Spinal cord (tissue), 9 donors: ENCODE measurements at regions not wholly inside any gene's neighbourhood (a gene's known extent, or its start where the extent isn't known, plus 50 kb on each side); places are given as distances from the start of the nearest gene placed in this dataset.

ENCODE experiments used
- DNase-seq, 6 donors: peaks; one replicate each; pipeline versions ENCODE4 v3.0.0 to v3.0.0-alpha.2; 2013 to 2015; ENCODE audit warnings: low spot score in 6 of 6, low read depth in 4 of 6
- H3K27ac ChIP-seq: one replicate; pipeline ENCODE4 v1.5.1; 2013; ENCODE audit warnings: low read depth, low read length, control low read depth
- H3K27me3 ChIP-seq: one replicate; pipeline ENCODE4 v1.6.1; 2013; ENCODE audit warnings: low read length; ENCODE audit not compliant: control insufficient read depth, insufficient read depth
- H3K36me3 ChIP-seq: one replicate; pipeline ENCODE4 v1.6.1; 2013; ENCODE audit warnings: low read length; ENCODE audit not compliant: control insufficient read depth, insufficient read depth
- H3K4me1 ChIP-seq: one replicate; pipeline ENCODE4 v1.6.1; 2013; ENCODE audit warnings: low read length; ENCODE audit not compliant: control insufficient read depth, insufficient read depth
- H3K4me3 ChIP-seq: one replicate; pipeline ENCODE4 v1.5.1; 2013; ENCODE audit warnings: low read depth, low read length, control low read depth
- H3K9me3 ChIP-seq: one replicate; pipeline ENCODE4 v1.6.1; 2013; ENCODE audit warnings: low read length; ENCODE audit not compliant: control insufficient read depth, insufficient read depth
- WGBS: methylation state at CpG from one replicate; pipeline ENCODE4 v1.1.5; 2013; ENCODE audit warnings: missing lambda C conversion rate; ENCODE audit not compliant: insufficient coverage; 5-methylcytosine and 5-hydroxymethylcytosine counted together
- donor health status: healthy.

- Histone ChIP-seq H3K27me3 (peaks cover 96% of the 10 kb centered on the region), H3K4me1 (peaks cover 8% of the 10 kb centered on the region), H3K4me3 (no peak overlapping the region), H3K36me3 (no peaks in the 10 kb centered on the region), H3K9me3 (no peaks in the 10 kb centered on the region), H3K27ac (no peak overlapping the region)
- WGBS = no CpG with 5 or more reads among the region's 1 CpG
- DNase-seq = peak in 2 of 6 donors; percentile 40 to 60
These were observed 287.5 kb upstream of the NFE2L3 start for GRCh38 chr7:25864511-25864910.

GRCh38 chr7:25864943-25865751 lies 286.9 kb upstream of the NFE2L3 start:
- 0% methylated on average over 1 of the region's 3 CpGs for WGBS
- Histone ChIP-seq H3K27ac (no peak overlapping the region), H3K4me1 (peaks cover 8% of the 10 kb centered on the region), H3K4me3 (no peak overlapping the region), H3K9me3 (no peaks in the 10 kb centered on the region), H3K36me3 (no peaks in the 10 kb centered on the region), H3K27me3 (peaks cover 96% of the 10 kb centered on the region)
- peak in 2 of 6 donors; percentile 45 to 65 for DNase-seq

- peaks cover 74% of the 10 kb centered on the region for H3K27me3 ChIP-seq
These were observed 283.5 kb upstream of the NFE2L3 start for GRCh38 chr7:25868509-25868908.

GRCh38 chr7:25870574-25870973 lies 281.4 kb upstream of the NFE2L3 start:
- Histone ChIP-seq H3K27ac (no peak overlapping the region), H3K36me3 (no peaks in the 10 kb centered on the region), H3K4me1 (no peaks in the 10 kb centered on the region), H3K27me3 (peaks cover 71% of the 10 kb centered on the region), H3K4me3 (no peak overlapping the region), H3K9me3 (no peaks in the 10 kb centered on the region)
- 86% methylated on average over 1 of the region's 3 CpGs for WGBS
- DNase-seq = peak in 1 of 6 donors; percentile 52

More at GRCh38 chr7:25868509-25868908, 283.5 kb upstream of the NFE2L3 start:
- 100% methylated on average over 1 of the region's 1 CpG for WGBS
- DNase-seq = no peak
- H3K36me3 ChIP-seq = no peaks in the 10 kb centered on the region
- H3K27ac ChIP-seq = no peak overlapping the region
- no peak overlapping the region for H3K4me3 ChIP-seq
- H3K4me1 ChIP-seq = no peaks in the 10 kb centered on the region
- no peaks in the 10 kb centered on the region for H3K9me3 ChIP-seq

GRCh38 chr7:25876092-25876491 lies 275.9 kb upstream of the NFE2L3 start:
- WGBS = 92% methylated on average over 2 of the region's 3 CpGs
- no peaks in the 10 kb centered on the region for H3K9me3 ChIP-seq
- no peaks in the 10 kb centered on the region for H3K36me3 ChIP-seq
- no peak for DNase-seq
- H3K4me1 ChIP-seq = no peaks in the 10 kb centered on the region
- no peak overlapping the region for H3K4me3 ChIP-seq
- no peak overlapping the region for H3K27ac ChIP-seq
- H3K27me3 ChIP-seq = peaks cover 27% of the 10 kb centered on the region

GRCh38 chr7:25877802-25878789 lies 273.9 kb upstream of the NFE2L3 start:
- no peaks in the 10 kb centered on the region for H3K36me3 ChIP-seq
- 70% methylated on average over 3 of the region's 9 CpGs for WGBS
- no peak overlapping the region for H3K4me3 ChIP-seq
- no peak overlapping the region for H3K27ac ChIP-seq
- no peaks in the 10 kb centered on the region for H3K9me3 ChIP-seq
- peaks cover 25% of the 10 kb centered on the region for H3K27me3 ChIP-seq
- no peaks in the 10 kb centered on the region for H3K4me1 ChIP-seq
- DNase-seq = peak in 1 of 6 donors; percentile 16

GRCh38 chr7:25879799-25880198 lies 272.2 kb upstream of the NFE2L3 start:
- H3K4me1 ChIP-seq = no peaks in the 10 kb centered on the region
- H3K27me3 ChIP-seq = peaks cover 15% of the 10 kb centered on the region
- no peaks in the 10 kb centered on the region for H3K9me3 ChIP-seq
- no peak for DNase-seq
- H3K36me3 ChIP-seq = no peaks in the 10 kb centered on the region
- no peak overlapping the region for H3K27ac ChIP-seq
- WGBS = 80% methylated on average over 2 of the region's 3 CpGs
- no peak overlapping the region for H3K4me3 ChIP-seq

GRCh38 chr7:25881317-25882037 lies 270.5 kb upstream of the NFE2L3 start:
- no peaks in the 10 kb centered on the region for H3K9me3 ChIP-seq
- no peak overlapping the region for H3K4me3 ChIP-seq
- no peak overlapping the region for H3K27ac ChIP-seq
- peak in 2 of 6 donors; percentile 23 to 28 for DNase-seq
- H3K4me1 ChIP-seq = no peaks in the 10 kb centered on the region
- WGBS = no CpG with 5 or more reads among the region's 14 CpGs
- H3K27me3 ChIP-seq = peaks cover 12% of the 10 kb centered on the region
- H3K36me3 ChIP-seq = no peaks in the 10 kb centered on the region

- Histone ChIP-seq H3K9me3 (no peaks in the 10 kb centered on the region), H3K27me3 (peaks cover 12% of the 10 kb centered on the region), H3K36me3 (no peaks in the 10 kb centered on the region), H3K27ac (no peak overlapping the region), H3K4me1 (no peaks in the 10 kb centered on the region), H3K4me3 (no peak overlapping the region)
- 87% methylated on average over 9 of the region's 13 CpGs for WGBS
- DNase-seq = no peak
These were observed 269.7 kb upstream of the NFE2L3 start for GRCh38 chr7:25882151-25882773.
